ENCODE measurements at regions not wholly inside any gene's neighbourhood (a gene's known extent, or its start where the extent isn't known, plus 50 kb on each side); places are given as distances from the start of the nearest gene placed in this dataset.

DNA sequence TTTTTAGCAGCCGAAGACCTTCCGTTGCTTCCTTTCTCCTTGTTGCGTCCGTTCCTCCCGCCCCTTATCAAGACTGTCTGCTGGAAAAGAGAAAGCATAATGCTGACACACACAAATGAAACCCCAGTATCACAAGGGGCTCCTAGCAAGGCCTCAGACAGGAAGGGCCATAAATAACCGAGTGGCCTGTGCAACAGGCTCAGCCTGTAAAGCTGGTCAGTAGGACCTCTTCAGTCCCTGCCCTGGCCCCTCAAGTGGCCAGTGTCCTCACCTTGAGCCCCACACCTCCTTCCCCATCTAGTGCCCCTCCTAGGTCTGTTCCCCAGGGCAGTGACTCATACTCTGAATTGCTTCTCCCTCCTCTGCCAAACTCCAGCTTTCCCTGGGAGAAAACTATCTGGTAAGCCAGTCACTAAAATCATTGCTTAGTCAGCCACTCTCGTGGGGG is 174.6 kb upstream of the IL12B start:
- H3K27ac ChIP-seq: no peak overlapping the region
- TF ChIP-seq, protein P1, sequence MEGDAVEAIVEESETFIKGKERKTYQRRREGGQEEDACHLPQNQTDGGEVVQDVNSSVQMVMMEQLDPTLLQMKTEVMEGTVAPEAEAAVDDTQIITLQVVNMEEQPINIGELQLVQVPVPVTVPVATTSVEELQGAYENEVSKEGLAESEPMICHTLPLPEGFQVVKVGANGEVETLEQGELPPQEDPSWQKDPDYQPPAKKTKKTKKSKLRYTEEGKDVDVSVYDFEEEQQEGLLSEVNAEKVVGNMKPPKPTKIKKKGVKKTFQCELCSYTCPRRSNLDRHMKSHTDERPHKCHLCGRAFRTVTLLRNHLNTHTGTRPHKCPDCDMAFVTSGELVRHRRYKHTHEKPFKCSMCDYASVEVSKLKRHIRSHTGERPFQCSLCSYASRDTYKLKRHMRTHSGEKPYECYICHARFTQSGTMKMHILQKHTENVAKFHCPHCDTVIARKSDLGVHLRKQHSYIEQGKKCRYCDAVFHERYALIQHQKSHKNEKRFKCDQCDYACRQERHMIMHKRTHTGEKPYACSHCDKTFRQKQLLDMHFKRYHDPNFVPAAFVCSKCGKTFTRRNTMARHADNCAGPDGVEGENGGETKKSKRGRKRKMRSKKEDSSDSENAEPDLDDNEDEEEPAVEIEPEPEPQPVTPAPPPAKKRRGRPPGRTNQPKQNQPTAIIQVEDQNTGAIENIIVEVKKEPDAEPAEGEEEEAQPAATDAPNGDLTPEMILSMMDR (IDR thresholded peaks at IDR 0.05): no peak
- no peak for TF ChIP-seq ZFX (IDR thresholded peaks at IDR 0.05; ENCODE audit: borderline replicate concordance)

DNA sequence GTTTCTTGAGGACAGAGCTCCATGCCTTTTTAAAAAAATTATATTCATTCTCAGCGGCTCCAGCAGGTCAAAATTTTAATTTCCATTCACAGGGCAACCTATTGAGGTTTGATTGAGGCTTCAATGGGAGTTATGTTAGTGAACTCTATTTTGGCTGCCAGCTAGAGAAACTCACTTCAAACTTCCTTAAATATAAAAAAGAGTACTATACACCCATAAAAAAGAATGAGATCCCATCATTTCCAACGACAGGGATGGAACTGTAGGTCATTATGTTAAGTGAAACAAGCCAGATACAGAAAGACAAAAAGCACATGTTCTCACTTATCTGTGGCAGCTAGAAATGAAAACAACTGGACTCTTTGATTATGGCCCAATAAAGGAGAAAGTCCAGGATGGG is 176.8 kb upstream of the IL12B start:
- H3K27ac ChIP-seq: no peak overlapping the region
- TF ChIP-seq ZFX (IDR thresholded peaks at IDR 0.05; ENCODE audit: borderline replicate concordance): no peak
- TF ChIP-seq, protein P1 (IDR thresholded peaks at IDR 0.05): no peak

DNA sequence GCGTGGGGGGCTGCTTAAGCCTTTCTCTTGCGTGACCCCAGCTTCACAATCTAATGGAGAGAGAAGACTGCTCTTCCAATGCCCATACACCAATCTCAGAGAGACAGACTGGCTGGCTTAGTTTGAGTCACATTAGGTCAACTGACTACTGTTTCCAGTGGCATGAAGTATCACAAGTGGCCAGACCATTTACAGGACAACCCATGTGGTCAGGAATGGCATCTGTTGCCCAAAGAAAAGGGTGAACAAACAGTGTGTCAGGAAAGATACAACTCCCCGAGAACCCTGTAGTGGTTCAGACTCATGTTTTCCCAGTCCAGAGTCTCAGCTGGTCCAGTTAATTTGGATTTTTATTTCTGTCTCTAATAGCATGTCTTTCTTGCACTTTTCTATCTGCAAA is 177.4 kb upstream of the IL12B start:
- TF ChIP-seq ZFX (IDR thresholded peaks at IDR 0.05; ENCODE audit: borderline replicate concordance): no peak
- TF ChIP-seq, protein P1 (IDR thresholded peaks at IDR 0.05): no peak

DNA sequence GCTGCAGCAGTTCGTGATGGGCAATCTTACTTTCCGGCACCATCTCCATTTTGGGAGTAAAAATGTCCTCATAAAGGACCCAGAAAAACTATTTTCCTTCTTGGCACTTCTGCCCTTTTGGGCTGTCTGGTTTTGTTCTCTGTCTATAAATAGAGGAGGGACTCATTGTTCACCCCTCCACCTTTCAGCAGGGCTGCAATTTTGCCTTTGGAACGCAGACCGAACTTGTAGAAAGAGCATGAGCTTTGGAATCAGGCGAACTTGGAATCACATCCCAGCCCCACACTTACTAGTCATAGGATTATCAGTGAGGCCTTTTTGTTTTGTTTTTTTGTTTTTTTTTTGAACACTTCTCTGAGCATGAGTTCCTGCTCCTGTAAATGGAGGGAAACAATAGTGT is 178.1 kb upstream of the IL12B start:
- TF ChIP-seq ZFX (IDR thresholded peaks at IDR 0.05; ENCODE audit: borderline replicate concordance): no peak
- TF ChIP-seq, protein P1 (IDR thresholded peaks at IDR 0.05): no peak

More for the DNA sequence above, 177.4 kb upstream of the IL12B start:
- no peak overlapping the region for H3K27ac ChIP-seq

DNA sequence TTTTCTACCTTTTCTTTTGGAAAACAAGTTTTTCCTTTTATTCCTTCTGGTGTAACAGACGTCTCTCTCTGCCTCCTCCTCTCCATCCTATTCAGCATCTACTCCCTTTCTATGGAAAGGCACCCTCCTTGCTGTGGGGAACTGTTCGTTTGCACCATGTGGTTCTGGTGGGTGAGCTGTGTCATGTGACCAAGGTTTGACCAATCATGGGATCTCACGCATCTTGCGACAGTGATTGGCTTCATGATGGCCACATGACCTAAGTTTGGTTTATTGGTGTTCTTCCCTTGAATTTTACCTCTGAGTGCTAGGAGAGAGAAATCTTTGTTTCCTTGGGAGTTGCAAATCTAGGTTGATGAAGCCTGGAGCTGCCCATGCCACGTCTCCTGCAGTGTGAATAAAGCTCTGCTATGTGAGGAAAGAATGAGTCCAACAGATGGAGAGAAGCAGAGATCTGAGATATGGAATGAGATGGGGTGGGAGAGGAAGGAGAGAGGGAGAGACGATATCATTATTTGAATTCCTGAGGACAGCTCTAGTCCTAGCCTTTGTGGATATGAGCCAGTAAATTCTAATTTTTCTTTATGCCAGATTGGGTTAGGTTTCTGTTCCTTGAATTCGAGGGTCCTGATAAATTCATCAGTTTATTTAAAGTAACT is 178.8 kb upstream of the IL12B start:
- no peak overlapping the region for H3K27ac ChIP-seq
- TF ChIP-seq ZFX (IDR thresholded peaks at IDR 0.05; ENCODE audit: borderline replicate concordance): no peak
- TF ChIP-seq, protein P1 (IDR thresholded peaks at IDR 0.05): no peak

More for the DNA sequence above, 178.1 kb upstream of the IL12B start:
- no peak overlapping the region for H3K27ac ChIP-seq

DNA sequence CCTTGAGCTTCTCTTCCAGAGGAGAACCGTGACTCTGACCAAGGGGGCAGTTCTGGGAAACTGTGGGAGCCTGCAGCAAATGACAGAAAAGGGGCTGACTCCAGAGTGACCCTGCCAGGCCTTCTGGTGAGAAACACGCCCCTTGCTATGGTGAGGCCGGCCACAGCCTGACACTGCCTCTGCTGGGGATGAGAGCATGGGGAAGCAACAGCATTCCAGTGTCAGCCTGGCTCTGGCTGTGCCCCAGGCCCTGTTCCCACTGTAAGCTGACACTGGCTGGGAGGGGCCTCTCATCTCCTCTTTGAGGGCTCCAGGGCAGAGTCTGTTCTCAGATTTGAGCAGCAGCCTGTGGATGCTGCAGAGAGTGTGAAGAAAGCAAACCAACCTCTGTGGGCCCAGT is 180.0 kb upstream of the IL12B start:
- no peak for TF ChIP-seq ZFX (IDR thresholded peaks at IDR 0.05; ENCODE audit: borderline replicate concordance)
- TF ChIP-seq, protein P1 (IDR thresholded peaks at IDR 0.05): no peak
- no peak overlapping the region for H3K27ac ChIP-seq

DNA sequence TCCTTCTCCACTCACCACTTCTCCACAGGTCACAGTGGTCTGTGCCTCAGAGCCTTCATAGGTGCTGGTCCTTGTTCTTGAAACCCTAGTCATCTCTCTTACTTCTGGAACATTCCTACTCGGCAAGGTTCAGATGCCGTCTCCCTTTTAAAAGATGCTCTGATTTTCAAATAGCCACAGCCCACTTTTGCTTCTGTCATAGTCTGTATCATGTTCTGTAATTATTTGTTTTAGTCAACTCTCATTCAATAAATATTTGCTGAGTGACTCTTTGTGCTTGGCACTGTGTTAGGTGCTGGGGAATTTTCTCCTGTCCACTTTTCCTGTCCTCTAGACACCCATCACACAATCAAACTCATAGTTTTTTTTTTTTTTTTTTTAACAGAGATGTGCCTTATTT is 181.3 kb upstream of the IL12B start:
- TF ChIP-seq, protein P1 (IDR thresholded peaks at IDR 0.05): no peak
- TF ChIP-seq ZFX (IDR thresholded peaks at IDR 0.05; ENCODE audit: borderline replicate concordance): no peak
- no peak overlapping the region; the same call in 1 of the 2 replicates for H3K27ac ChIP-seq
